Suppressor macrophage (primary cell): ENCODE measurements at regions not wholly inside any gene's neighbourhood (a gene's known extent, or its start where the extent isn't known, plus 50 kb on each side); places are given as distances from the start of the nearest gene placed in this dataset.
"Not testable (repeated sequence)": the region's sequence is repeated elsewhere in the genome, so short reads cannot be mapped to it uniquely, and the experiment has no call there.

ENCODE experiments used
- DNase-seq, 4 experiments: peaks; one replicate each; pipeline ENCODE4 v3.0.0-alpha.2; 2020 to 2022

DNA sequence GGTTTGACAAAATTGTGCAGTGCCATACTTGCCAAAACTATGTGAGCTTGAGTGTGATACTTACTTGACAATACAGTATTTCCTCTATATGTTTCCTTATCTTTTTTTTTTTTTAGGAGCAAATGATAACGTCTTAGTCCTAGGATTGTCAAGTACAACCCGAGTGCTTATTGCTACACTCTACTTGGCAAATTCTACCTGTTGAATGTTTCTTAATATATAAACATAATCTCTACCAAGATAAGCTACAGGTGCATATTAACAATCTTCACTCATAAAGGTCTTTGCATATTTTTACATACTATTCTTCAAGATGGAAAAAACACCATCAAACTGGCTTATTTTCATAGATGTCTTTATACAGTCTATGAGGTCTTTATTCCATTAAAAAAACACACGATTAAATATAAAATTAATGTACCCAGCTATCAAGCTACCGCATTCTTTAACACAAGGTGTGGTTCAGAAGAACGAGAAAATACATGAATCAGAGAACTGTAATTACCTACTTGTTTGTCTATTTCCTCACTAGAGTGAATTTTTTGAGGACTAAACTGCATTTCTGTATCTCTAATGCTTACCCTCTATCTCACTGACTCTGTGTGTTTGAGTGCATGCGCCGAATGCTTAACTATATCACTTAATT lies 76.1 kb upstream of the PDSS1 start:
- no peak for DNase-seq

DNA sequence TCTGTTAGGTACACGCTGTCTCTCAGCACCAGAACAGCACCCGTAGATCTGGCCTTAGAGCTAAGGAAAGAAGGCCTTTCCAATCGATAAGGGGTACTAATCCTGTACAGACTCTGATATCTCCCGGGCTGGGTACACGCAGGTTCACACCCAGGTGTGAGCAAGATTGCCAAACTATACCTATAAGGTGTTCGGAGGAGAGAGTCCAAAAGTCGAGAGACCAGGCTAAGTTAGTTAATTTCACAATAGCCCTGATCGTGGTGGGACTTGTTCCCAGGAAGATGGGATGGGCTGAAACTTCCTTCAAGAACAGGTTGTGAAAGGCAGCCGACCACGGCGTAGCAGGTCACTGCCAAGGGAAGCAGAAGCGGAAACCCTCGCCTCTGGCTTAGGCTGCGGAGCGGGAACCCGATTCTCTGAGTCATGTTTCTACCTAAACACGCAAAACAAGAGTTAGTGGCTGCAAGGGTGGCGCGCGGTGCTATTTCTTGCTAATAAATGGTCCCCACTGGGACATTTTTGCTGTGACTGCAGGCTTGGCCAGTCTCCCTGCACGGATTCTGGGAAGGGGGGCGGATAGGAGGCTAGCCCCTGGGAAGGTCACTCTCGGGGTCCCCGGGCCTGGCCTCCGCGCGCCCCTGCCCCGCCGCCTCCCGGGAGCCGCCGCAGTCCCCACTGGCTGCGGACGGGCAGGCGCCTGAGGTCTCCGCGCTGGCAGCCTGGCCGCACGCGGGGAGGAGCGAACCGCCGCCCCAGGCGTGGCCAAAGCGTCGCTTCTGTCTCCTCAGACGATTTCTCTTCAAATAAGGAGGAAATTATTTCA lies 75.4 kb upstream of the PDSS1 start:
- DNase-seq, result peak; percentile 75 to 86 (median 81)

DNA sequence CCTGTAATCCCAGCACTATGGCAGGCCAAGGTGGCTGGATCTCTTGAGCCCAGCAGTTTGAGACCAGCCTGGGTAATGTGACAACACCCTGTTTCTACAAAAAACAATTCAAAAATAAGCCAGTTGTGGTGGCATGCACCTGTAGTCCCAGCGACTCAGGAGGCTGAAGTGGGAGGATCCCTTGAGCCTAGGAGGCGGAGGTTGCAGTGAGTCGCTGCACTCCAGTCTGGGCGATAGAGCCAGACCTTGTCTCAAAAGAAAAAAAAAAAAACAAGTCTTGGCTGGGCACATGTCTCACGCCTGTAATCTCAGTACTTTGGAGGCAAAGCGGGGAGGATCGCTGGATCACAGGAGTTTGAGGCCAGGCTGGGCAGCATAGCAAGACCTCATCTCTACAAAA lies 74.6 kb upstream of the PDSS1 start:
- DNase-seq, result no peak

DNA sequence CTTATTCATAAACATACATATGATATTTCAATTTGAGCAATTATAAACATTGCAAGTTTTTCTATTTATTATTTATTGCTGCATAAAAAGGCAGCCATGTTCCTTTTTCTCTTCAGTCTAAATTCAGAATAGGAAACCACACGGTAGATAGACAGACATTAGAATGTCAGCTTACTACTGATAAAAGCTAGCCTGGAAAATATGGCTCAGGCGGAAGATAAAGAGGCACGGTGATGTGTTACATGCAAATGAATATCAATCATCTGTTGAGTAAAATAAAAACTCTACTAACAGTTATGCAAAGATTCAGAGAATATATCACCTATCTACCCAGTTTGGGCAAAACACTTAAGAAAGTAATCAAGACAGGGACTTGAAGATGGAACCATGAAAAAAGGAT lies 73.5 kb upstream of the PDSS1 start:
- DNase-seq, result no peak

DNA sequence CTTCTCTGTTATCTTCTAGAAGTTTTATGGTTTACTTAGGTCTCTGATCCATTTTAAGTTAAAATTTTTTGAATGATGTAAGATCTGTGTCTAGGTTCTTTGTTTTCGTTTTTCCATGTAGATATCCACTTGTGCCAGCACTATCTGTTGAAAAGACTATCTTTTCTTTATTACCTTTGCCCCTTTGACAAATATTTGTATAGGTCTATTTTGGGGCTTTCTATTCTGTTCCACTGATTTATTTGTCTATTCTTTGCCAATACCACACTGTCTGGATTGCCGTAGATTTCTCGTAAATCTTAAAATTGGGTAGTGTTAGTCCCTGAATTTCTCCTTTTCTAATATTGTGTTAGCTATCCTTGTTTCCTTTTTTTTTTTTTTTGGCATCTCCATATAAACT lies 71.4 kb upstream of the PDSS1 start:
- DNase-seq, result no peak

DNA sequence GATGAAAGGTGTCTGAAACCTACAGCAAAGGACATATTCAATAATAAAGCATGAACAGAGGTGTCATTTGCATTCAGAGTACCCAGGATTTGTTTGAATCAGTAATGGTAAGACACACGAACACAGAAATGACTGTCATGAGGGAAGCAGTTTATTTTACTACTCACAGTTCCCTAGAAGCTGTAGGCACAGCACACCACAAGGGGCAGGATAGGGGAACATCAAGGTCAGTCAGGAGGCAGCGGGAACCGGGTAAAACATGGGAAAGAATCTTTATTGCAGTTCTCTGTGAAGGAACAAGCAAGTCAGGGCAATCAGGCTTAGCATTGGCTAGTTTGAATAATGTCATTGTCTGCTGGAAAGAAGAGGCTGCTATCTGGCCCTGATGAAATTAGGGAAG lies 70.2 kb upstream of the PDSS1 start:
- peak; percentile 29 to 63 (median 52) for DNase-seq

DNA sequence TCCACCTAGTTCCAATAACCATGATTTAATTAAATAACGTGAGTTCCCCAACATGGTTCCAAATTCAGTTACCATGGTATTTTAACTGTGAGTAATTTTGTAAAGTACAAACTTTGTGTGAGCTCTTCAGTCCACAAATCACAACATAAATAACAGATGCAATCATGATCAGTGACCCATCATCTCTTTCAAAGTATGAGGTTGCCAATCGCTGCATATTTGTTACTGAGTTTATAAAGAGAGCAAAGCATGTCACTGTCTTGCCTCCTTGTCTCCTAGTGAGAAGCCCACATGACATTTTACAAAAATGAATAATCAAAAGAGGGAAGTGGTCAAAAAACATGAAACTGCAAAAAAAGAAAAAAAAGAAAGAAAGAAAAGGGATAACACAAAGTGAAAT lies 69.1 kb upstream of the PDSS1 start:
- DNase-seq, result peak in 3 of 4 experiments; percentile 1 to 70 (median 53)

DNA sequence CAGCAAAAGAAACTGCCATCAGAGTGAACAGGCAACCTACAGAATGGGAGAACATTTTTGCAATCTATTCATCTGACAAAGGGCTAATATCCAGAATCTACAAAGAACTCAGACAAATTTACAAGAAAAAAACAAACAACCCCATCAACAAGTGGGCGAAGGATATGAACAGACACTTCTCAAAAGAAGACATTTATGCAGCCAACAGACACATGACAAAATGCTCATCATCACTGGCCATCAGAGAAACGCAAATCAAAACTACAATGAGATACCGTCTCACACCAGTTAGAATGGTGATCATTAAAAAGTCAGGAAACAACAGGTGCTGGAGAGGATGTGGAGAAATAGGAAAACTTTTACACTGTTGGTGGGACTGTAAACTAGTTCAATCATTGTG lies 65.3 kb upstream of the PDSS1 start:
- not testable (repeated sequence) for DNase-seq

DNA sequence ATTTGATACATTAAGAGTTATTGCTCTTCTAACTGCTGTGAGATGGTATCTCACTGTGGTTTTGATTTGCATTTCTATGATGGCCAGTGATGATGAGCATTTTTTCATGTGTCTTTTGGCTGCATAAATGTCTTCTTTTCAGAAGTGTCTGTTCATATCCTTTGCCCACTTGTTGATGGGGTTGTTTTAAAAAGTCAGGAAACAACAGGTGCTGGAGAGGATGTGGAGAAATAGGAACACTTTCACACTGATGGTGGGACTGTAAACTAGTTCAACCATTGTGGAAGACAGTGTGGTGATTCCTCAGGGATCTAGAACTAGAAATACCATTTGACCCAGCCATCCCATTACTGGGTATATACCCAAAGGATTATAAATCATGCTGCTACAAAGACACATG lies 63.4 kb upstream of the PDSS1 start:
- DNase-seq, result not testable (repeated sequence)

DNA sequence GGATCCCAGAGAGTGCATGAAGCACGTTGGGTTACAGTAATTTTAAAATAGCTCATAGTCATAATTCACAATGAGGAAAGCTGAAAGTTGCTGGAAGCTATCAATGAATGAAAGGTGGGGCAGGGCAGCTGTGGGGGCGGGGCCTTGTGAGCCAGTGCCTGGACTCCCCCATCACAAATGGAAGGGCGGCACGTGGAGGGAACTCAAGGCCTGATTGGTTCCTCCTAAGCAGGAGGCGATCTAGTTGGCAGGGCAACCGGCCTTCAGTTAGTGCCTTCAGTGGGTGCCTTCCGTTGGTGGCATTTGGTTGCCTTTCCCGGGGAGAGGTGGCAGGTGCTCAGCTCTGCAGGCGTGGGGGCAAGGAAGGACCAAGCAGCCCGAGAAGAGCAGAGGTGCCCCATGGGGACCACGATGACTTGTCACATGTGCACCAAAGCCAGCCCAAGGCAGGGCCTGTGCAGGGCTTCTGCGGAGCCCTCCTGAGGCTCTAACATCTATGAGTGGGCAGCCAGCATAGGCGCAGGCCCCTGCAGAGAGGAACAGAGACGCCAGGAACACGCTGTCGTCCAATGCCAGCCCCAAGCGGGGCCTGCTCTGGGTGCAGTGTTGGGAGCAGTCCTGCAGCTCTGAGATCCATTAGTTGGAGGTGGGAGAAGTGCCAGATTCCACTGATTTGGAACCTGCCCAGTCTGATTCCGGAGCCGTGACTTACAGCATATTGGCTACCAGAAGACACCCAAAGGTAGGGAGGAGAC lies 59.8 kb upstream of the PDSS1 start:
- no peak for DNase-seq

DNA sequence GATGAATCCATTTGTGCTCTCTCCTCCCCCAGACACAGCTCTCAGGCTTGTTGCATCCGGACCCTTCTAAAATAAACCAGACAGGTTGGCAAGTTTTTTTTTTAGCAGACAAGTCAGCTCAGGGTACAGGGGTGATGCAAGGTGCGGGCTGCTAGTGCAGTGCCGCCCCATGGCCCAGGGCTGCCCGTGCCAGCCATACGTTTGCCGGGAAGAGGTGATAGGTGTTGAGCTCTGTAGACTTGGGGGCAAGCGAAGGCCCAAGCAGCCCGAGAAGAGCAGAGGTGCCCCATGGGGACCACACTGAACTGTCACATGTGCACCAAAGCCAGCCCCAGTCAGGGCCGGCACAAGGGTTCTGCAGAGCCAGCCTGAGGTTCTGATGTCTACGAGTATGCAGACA lies 57.1 kb upstream of the PDSS1 start:
- DNase-seq, result no peak

DNA sequence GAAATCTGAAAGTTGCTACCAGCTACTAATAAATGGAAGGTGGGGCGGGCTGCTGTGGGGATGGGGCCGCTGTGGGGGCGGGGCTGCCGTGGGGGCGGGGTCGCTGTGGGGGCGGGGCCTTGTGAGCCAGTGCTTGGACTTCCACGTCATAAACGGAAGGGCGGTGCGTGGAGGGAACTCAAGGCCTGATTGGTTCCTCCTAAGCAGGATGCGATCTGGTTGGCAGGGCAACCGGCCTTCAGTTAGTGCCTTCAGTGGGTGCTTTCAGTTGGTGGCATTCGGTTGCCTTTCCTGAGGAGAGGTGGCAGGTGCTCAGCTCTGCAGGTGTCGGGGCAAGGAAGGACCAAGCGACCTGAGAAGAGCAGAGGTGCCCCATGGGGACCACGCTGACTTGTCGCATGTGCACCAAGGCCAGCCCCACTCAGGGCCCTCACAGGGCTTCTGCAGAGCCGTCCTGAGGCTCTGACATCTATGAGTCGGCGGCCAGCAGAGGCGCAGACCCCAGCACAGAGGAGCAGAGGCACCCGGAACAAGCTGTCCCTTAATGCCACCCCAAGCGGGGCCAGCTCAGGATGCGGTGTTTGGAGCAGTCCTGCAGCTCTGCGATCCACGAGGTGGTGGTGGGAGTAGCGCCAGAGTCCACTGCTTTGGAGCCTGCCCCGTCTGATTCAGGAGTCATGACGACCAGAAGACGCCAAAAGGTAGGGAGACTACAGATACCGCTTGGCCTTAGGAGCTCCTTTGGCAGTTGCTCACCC lies 54.4 kb upstream of the PDSS1 start:
- DNase-seq, result no peak

DNA sequence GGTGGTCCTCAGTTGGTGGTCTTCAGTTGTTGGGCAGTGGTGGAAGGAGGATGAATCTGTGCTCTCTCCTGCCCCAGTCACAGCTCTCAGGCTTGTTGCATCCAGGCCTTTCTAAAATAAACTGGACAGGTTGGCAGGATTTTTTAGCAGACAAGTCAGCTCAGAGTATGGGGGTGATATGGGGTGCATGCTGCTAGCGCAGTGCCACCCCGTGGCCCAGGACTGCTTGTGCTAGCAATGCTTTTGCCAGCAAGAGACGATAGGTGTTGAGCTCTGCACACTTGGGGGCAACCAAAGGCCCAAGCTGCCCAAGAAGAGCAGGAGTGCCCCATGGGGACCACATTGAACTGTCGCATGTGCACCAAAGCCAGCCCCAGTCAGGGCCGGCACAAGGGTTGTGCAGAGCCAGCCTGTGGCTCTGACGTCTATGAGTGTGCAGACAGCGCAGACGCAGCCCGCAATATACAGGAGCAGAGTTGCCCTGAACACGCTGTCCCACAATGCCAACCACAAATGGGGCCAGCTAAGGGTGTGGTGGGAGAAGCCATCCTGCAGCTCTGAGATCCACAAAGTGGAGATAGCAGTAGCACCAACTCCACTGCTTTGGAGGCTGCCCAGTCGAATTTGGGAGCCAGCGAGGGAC lies 49.8 kb upstream of the PDSS1 start:
- no peak for DNase-seq
